DOHH2 (cell line): ENCODE measurements at regions not wholly inside any gene's neighbourhood (a gene's known extent, or its start where the extent isn't known, plus 50 kb on each side); places are given as distances from the start of the nearest gene placed in this dataset.

Experiments used
- CTCF ChIP-seq: fragments of 200-600 bp; sonication (generic); IDR thresholded peaks from one replicate; pipeline ENCODE4 v1.5.1; 2014; ENCODE audit warnings: antibody characterized with exemption, mild to moderate bottlenecking, low read depth, low read length; ENCODE audit not compliant: poor library complexity, severe bottlenecking
- EZH2phosphoT487 ChIP-seq: fragments of 200-600 bp; sonication (generic); IDR thresholded peaks from 2 replicates; pipeline ENCODE4 v1.6.1; 2017; ENCODE audit warnings: borderline replicate concordance, mild to moderate bottlenecking, antibody characterized with exemption, low read length, moderate library complexity, mixed read lengths

- TF ChIP-seq CTCF (no peak), EZH2phosphoT487 (no peak)
Measured at GRCh38 chr11:13209379-13209778, 68.2 kb upstream of the BMAL1 start.
